ENCODE measurements at regions not wholly inside any gene's neighbourhood (a gene's known extent, or its start where the extent isn't known, plus 50 kb on each side); places are given as distances from the start of the nearest gene placed in this dataset.

DNA sequence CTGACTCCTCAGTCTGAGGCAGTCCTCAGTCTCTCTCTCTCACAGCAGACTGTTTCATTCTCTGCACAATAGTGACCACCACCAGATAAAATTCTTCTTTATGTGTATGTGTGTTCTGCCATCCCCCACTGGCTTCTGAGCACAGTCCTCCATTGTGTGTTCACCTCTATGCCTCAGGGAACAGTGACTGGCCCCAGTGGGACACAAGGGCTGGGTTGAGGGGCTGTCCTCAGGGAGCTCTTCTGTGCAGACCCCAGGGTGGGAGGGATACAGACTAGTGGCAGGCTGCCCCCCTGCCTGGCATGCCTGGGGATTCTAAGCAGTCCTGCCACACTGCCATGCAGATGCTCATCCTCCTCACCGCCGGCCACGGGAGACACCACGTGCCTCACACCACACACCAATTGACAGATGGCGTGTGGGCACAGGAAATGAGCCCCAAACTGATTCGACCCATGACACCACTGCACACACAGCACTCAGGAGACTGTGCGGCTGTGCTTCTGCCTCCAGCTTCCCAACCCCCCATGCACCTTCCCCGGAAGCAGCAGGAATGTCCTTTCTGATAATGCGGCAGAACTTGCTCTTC is 237.6 kb upstream of the CHRNA7 start:
- peaks cover 3% of the 10 kb centered on the region for H3K27me3 Mint-ChIP-seq (ENCODE audit: insufficient read depth)
- H3K4me3 Mint-ChIP-seq = no peak overlapping the region
- intact Hi-C loops (cut with micrococcal nuclease) = no loop called here
- H3K27ac Mint-ChIP-seq = no peak overlapping the region
- no peaks in the 10 kb centered on the region for H3K4me1 Mint-ChIP-seq (ENCODE audit: low read depth)
- no peaks in the 10 kb centered on the region for H3K36me3 Mint-ChIP-seq (ENCODE audit: low read depth)
- no peak for DNase-seq (ENCODE audit: low spot score)
- no peaks in the 10 kb centered on the region for H3K9me3 Mint-ChIP-seq

DNA sequence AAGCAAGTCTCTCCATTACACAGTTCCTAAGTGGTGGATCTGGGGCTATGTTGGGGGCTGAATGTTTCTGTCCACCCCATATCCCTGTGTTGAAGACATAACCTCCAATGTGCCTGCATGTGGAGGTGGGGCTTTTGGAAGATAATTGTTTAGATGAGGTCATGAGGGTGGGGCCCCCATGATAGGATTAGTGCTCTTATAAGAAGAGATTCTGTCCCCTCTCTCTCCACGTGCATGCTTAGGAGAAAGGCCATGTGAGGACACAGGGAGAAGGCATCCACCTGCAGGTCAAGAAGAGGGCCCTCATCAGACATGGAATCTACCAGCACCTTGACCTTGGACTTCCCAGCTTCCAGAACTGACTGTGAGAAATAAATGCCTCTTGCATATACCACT is 231.0 kb upstream of the CHRNA7 start:
- Mint-ChIP-seq H3K9me3 (no peaks in the 10 kb centered on the region), H3K27ac (no peak overlapping the region), H3K4me1 (ENCODE audit: low read depth) (no peaks in the 10 kb centered on the region), H3K4me3 (no peak overlapping the region), H3K36me3 (ENCODE audit: low read depth) (no peaks in the 10 kb centered on the region), H3K27me3 (ENCODE audit: insufficient read depth) (no peaks in the 10 kb centered on the region)
- intact Hi-C loops (cut with micrococcal nuclease) = no loop called here
- DNase-seq (ENCODE audit: low spot score) = no peak

DNA sequence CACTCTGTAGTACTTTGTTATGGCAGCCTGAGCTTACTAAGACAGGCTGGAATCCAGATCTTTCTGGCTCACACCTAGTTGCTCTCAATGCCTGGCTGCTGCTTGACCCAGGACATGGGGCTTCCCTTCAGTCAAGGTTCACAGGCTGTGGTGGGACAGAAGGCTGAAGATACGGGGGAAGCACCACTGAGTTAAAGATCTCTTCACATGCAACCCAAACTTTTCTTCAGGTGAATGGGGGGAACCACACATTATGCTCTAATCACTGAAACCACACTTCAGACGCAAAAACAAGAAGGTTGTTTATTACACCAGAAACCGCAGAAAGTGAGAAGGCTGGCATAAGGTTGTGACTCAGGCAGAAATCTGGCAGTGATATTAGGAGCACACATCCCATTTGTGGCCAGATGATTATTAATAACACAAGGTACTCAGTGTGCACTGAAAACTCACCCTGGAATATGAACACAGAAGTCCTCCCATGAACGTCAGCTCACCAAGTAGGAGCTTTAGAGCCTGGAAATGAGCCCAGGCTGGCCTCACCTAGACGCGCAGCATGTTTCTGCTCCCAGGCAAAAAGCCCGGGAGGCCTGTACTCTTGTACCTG is 230.5 kb upstream of the CHRNA7 start:
- no peak for DNase-seq (ENCODE audit: low spot score)
- Mint-ChIP-seq H3K9me3 (no peaks in the 10 kb centered on the region), H3K27me3 (ENCODE audit: insufficient read depth) (no peaks in the 10 kb centered on the region), H3K4me1 (ENCODE audit: low read depth) (no peaks in the 10 kb centered on the region), H3K27ac (no peak overlapping the region), H3K36me3 (ENCODE audit: low read depth) (no peaks in the 10 kb centered on the region), H3K4me3 (no peak overlapping the region)
- intact Hi-C loops (cut with micrococcal nuclease) = no loop called here

DNA sequence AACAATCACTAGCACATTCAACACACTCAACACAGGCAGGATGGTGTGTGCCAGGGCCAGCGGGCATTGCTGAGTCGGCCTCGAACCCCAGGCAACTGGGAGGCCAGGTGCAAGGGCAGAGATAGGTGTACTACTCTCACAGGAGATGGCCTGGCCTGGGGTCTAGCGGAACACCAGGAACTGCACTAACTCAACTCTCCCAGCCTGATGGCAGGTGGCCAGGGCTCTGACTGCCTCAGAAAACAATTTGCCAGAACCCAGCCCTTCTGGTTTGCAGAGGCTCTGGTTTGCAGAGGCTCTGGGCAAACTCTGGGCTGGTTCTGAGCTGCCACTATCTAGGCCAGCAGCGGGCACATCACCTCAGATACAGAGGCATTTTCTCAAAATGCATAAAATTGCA is 229.2 kb upstream of the CHRNA7 start:
- Mint-ChIP-seq H3K27me3 (ENCODE audit: insufficient read depth) (peaks cover 2% of the 10 kb centered on the region), H3K9me3 (no peaks in the 10 kb centered on the region), H3K4me1 (ENCODE audit: low read depth) (no peaks in the 10 kb centered on the region), H3K36me3 (ENCODE audit: low read depth) (no peaks in the 10 kb centered on the region), H3K4me3 (no peak overlapping the region), H3K27ac (no peak overlapping the region)
- intact Hi-C loops (cut with micrococcal nuclease) = no loop called here
- no peak for DNase-seq (ENCODE audit: low spot score)

DNA sequence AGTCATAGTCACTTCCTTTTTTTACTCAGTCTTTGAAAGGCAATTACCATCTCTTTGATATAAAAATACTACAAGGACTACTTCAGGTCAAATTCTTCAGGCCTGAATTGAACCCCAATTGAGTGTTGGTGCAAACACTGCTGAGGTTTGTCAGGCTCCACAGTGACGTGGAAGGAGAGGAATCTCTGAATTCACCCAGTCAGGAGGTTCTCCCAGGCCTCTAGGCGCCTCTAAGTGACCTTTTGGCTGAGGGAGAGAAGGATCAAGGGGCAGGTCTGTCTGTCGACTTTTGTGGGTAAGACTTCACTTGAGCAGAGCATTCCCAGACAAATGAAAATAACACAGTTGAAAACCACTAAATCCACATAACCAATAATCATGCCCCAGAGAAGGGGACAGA is 227.6 kb upstream of the CHRNA7 start:
- intact Hi-C loops (cut with micrococcal nuclease) = no loop called here
- no peaks in the 10 kb centered on the region for H3K4me1 Mint-ChIP-seq (ENCODE audit: low read depth)
- no peaks in the 10 kb centered on the region for H3K9me3 Mint-ChIP-seq
- no peak overlapping the region for H3K27ac Mint-ChIP-seq
- no peaks in the 10 kb centered on the region for H3K36me3 Mint-ChIP-seq (ENCODE audit: low read depth)
- H3K27me3 Mint-ChIP-seq (ENCODE audit: insufficient read depth) = peaks cover 2% of the 10 kb centered on the region
- no peak overlapping the region for H3K4me3 Mint-ChIP-seq
- DNase-seq (ENCODE audit: low spot score) = no peak

DNA sequence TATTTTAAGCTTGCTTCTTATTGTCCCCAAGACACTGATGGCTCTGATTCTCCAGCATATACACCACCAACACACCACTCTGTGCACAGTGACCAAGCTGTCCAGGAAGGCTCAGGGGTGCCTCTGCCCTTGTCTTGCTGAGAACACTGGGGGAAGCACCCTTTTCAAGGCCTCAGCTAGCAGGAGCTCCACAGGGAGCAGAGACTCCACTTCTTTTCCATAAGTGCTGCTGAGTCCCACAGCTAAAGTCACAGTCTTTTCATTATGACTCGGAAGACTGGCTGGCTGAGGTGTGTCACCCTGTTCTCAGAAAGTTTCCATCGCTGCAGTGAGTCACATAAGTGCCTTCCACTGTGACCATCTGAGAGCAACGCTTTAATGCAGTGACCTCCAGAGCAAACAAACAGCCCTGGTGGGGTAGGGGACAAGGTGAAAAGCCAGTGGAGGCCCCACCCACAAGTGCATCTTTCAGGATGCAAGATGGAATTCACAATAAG is 226.9 kb upstream of the CHRNA7 start:
- no peak overlapping the region for H3K27ac Mint-ChIP-seq
- H3K9me3 Mint-ChIP-seq = no peaks in the 10 kb centered on the region
- intact Hi-C loops (cut with micrococcal nuclease) = no loop called here
- H3K36me3 Mint-ChIP-seq (ENCODE audit: low read depth) = no peaks in the 10 kb centered on the region
- H3K4me3 Mint-ChIP-seq = no peak overlapping the region
- DNase-seq (ENCODE audit: low spot score) = no peak
- H3K27me3 Mint-ChIP-seq (ENCODE audit: insufficient read depth) = peaks cover 2% of the 10 kb centered on the region
- no peaks in the 10 kb centered on the region for H3K4me1 Mint-ChIP-seq (ENCODE audit: low read depth)

DNA sequence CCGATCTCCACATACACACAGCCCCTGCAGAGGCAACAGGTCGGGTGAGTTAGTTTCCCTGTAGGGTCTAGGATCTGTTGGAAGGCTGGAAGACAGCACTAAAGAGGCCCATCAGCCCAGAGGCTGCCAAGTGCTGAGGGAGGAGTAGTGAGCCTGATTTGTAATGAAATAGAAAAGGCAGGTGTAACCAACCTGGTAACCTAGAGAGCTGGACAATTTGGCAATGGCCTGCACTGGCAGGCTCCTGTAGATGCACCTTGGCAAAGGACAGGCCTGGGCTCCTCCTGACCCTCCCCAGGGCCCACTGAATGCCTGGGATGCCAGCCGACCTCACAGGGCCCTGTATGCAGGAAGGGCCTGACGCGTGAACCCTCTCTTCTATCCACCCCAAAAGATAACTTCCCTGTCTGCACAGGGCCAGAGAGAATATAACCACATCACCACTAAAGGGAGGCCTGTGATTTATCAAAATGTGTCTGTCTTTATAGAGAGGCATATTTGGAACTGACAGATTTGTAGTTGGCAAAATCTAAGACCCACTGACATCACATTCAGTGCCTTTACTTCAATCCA is 225.1 kb upstream of the CHRNA7 start:
- H3K36me3 Mint-ChIP-seq (ENCODE audit: low read depth) = no peaks in the 10 kb centered on the region
- no peaks in the 10 kb centered on the region for H3K9me3 Mint-ChIP-seq
- no peaks in the 10 kb centered on the region for H3K4me1 Mint-ChIP-seq (ENCODE audit: low read depth)
- no peak overlapping the region for H3K4me3 Mint-ChIP-seq
- peaks cover 2% of the 10 kb centered on the region for H3K27me3 Mint-ChIP-seq (ENCODE audit: insufficient read depth)
- no peak for DNase-seq (ENCODE audit: low spot score)
- intact Hi-C loops (cut with micrococcal nuclease) = no loop called here
- no peak overlapping the region for H3K27ac Mint-ChIP-seq

DNA sequence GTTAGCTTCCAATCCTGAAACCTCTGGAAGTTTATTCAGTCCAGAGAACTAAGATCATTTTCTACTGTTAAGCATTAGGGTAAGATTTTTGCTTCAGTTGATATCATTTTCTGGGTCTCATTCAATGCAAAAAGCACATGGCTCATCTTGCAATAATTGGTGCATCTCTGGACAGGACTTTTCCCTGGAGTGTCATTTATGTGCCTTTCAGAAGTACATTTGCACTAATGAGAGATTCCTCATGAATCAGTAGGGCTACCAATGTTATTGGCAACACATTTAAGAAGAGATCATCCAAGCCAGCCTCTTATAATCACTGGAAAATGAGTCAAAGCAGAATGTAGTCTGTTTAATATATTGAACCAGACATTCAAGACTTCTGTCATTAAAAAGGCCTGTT is 224.2 kb upstream of the CHRNA7 start:
- Mint-ChIP-seq H3K36me3 (ENCODE audit: low read depth) (no peaks in the 10 kb centered on the region), H3K27me3 (ENCODE audit: insufficient read depth) (peaks cover 2% of the 10 kb centered on the region), H3K27ac (no peak overlapping the region), H3K4me1 (ENCODE audit: low read depth) (no peaks in the 10 kb centered on the region), H3K9me3 (no peaks in the 10 kb centered on the region), H3K4me3 (no peak overlapping the region)
- no peak for DNase-seq (ENCODE audit: low spot score)
- intact Hi-C loops (cut with micrococcal nuclease) = no loop called here

DNA sequence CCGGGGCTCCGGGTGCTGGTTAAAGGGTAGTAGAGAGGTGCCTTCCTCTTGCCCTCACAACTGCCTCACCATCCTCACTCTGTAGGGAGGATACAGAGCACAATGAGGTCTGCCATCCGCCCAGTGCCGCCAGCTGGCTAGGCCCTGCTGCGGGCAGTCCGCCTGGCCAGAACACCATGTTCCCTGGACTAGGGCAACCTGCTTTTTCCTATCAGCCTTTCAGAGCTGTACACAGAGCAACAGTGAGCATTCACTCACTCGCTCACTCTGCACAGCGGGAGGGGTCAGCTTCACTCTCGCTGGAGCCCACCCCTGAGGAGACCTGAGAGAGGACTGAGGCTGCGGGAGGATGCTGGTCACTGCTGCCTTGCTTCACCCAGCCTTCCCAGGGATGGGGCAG is 218.7 kb upstream of the CHRNA7 start:
- no peak for DNase-seq (ENCODE audit: low spot score)
- Mint-ChIP-seq H3K4me1 (ENCODE audit: low read depth) (no peaks in the 10 kb centered on the region), H3K27me3 (ENCODE audit: insufficient read depth) (no peaks in the 10 kb centered on the region), H3K9me3 (no peaks in the 10 kb centered on the region), H3K4me3 (no peak overlapping the region), H3K27ac (no peak overlapping the region), H3K36me3 (ENCODE audit: low read depth) (no peaks in the 10 kb centered on the region)
- intact Hi-C loops (cut with micrococcal nuclease) = no loop called here

DNA sequence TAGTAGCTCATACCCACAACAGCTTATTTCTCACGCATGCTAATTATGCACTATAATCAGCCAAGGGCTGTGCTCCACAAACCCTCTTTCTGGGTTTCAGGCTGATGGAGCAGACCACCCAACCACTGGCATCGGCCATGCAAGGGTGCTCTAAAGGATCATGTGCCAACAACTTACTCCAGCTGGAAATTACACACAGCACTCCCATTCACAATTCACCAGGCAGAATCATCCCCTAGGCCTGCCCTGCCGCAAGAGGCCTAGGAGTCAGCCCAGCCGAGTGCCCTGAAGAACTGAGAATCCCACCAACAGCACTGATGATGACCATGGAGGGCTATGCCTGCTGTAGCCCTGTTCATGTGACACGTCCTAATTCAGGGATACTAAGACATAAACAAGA is 216.2 kb upstream of the CHRNA7 start:
- no peaks in the 10 kb centered on the region for H3K4me1 Mint-ChIP-seq (ENCODE audit: low read depth)

DNA sequence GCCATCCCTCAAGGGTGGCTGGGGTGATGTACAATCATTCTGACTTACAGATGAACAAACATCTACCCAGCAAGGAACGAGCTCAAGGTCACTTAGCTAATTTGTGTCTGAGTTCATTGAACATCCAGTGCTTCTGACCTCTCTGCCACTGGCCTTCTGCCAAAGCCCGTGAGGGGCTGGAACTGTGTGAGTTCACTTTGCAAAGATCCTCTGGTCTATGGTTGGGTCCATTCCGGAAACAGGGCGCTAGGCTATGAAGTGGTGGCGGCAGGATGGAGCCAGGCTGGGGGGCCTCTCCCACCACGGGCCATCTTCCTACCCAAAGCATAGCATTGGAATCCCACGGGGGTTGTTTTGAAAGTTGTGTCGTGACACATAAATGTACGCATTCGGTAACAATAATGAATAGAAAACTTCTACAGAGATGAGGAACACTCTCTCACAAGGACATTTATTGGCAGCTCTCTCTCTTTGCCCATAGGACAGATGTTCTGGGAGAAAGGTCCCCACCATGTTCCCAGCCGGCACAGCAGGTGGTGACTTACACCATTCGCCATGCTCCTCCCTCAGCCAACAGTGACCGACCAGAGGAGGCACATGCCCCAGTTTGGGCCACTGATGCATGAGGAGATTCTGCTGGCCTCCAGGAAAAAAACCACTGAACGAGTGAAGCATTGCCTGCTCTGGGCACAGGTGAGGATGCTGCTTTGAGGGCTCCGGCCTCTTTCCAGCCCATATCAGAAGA is 214.7 kb upstream of the CHRNA7 start:
- no peak for DNase-seq (ENCODE audit: low spot score)
- no peak overlapping the region for H3K27ac Mint-ChIP-seq
- H3K4me1 Mint-ChIP-seq (ENCODE audit: low read depth) = no peaks in the 10 kb centered on the region
- H3K4me3 Mint-ChIP-seq = no peak overlapping the region
- H3K36me3 Mint-ChIP-seq (ENCODE audit: low read depth) = no peaks in the 10 kb centered on the region
- intact Hi-C loops (cut with micrococcal nuclease) = no loop called here
- H3K9me3 Mint-ChIP-seq = no peaks in the 10 kb centered on the region
- no peaks in the 10 kb centered on the region for H3K27me3 Mint-ChIP-seq (ENCODE audit: insufficient read depth)

More for the DNA sequence above, 216.2 kb upstream of the CHRNA7 start:
- no peak for DNase-seq (ENCODE audit: low spot score)
- Mint-ChIP-seq H3K36me3 (ENCODE audit: low read depth) (no peaks in the 10 kb centered on the region), H3K27me3 (ENCODE audit: insufficient read depth) (no peaks in the 10 kb centered on the region), H3K27ac (no peak overlapping the region), H3K4me3 (no peak overlapping the region), H3K9me3 (no peaks in the 10 kb centered on the region)
- intact Hi-C loops (cut with micrococcal nuclease) = no loop called here

DNA sequence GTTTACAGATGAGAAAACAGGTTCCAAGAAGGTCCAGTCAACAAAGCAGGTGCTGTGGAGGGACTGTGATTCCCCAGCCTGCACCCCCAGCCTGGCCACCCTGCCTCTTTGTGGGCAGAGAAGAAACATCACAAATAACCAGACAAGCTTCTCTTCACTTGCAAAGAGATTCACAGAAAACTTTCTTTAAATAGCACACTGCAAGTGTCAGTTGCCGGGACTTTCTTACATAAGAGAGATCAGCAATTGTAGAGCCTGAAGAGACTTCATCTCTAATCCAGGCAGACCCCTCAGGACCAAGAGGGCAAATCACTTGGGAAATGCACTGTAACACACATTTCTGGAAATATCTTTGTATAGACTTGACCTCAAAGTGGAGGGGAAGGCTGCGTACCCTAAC is 207.9 kb upstream of the CHRNA7 start:
- Mint-ChIP-seq H3K4me3 (no peak overlapping the region), H3K9me3 (no peaks in the 10 kb centered on the region), H3K27me3 (ENCODE audit: insufficient read depth) (peaks cover 4% of the 10 kb centered on the region), H3K27ac (no peak overlapping the region), H3K4me1 (ENCODE audit: low read depth) (no peaks in the 10 kb centered on the region), H3K36me3 (ENCODE audit: low read depth) (no peaks in the 10 kb centered on the region)
- no peak for DNase-seq (ENCODE audit: low spot score)
- intact Hi-C loops (cut with micrococcal nuclease) = loop anchor here (10.0 kb wide), 1 partner anchor 162 kb away; no protein-coding TSS in a partner anchor

DNA sequence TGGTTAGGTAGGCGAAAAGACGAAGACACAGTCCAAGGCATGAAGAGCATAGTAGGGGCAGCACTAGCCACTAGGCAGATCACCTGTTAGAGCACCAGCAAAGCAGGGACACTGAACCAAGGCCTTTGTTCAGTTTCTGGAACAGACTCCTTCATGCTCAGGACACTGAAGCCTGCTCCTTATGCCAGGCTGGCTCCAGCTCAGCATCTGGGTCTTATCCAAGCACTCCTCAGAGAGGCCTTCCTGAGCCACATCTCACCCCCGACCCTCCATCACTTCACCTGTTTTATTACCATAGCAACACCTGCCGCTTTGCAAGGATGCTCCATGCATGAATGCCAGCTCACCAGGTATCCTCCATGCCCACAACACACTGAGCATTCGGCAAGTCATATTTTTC is 206.3 kb upstream of the CHRNA7 start:
- Mint-ChIP-seq H3K9me3 (no peaks in the 10 kb centered on the region), H3K36me3 (ENCODE audit: low read depth) (no peaks in the 10 kb centered on the region), H3K4me1 (ENCODE audit: low read depth) (no peaks in the 10 kb centered on the region), H3K4me3 (no peak overlapping the region), H3K27me3 (ENCODE audit: insufficient read depth) (peaks cover 4% of the 10 kb centered on the region), H3K27ac (no peak overlapping the region)
- DNase-seq (ENCODE audit: low spot score) = no peak
- intact Hi-C loops (cut with micrococcal nuclease) = loop anchor here (10.0 kb wide), 1 partner anchor 161 kb away; no protein-coding TSS in a partner anchor

All from activated T-helper 1 cell treated with anti-CD3 and anti-CD28 coated beads, Interleukin-12 subunit alpha, Interleukin-12 subunit beta, Interleukin-2, Interleukin-4 antibody, amounts not matched to agents 30 ng/mL and 10 ng/mL and 1 ng/mL, durations not matched to agents 14 hours and 24 hours and 36 hours (primary cell).